OCI-LY3 (cell line): ENCODE measurements at regions not wholly inside any gene's neighbourhood (a gene's known extent, or its start where the extent isn't known, plus 50 kb on each side); places are given as distances from the start of the nearest gene placed in this dataset.
A peak's percentile ranks its signal among the peaks of the same experiment; 100 is the strongest.

ENCODE experiments used
- H2AFZ ChIP-seq: fragments of 200-600, 300-600 bp; shearing (Covaris generic); 2 replicates; pipeline ENCODE4 v1.6.0; 2014; ENCODE audit warnings: antibody characterized with exemption, low read depth, low read length
- H3K27ac ChIP-seq: fragments of 200-600, 300-600 bp; sonication (generic); 2 replicates; pipeline ENCODE4 v1.5.1; 2014; ENCODE audit warnings: mild to moderate bottlenecking, low read length, moderate library complexity, mixed read lengths
- H3K27me3 ChIP-seq: fragments of 200-600, 300-600 bp; sonication (generic); 2 replicates; pipeline ENCODE4 v1.6.1; 2014; ENCODE audit warnings: low read depth, low read length, mixed read lengths
- H3K36me3 ChIP-seq: fragments of 200-600, 300-600 bp; sonication (generic); replicated peaks from 2 replicates; pipeline ENCODE3; 2014; ENCODE audit warnings: low read depth, low read length, mixed read lengths
- H3K4me1 ChIP-seq: fragments of 300-600, 200-600 bp; sonication (generic); 2 replicates; pipeline ENCODE4 v1.6.1; 2014; ENCODE audit warnings: low read length, mixed read lengths
- H3K4me2 ChIP-seq: fragments of 200-600, 300-600 bp; sonication (generic); 2 replicates; pipeline ENCODE4 v1.6.1; 2014; ENCODE audit warnings: low read length, mixed read lengths
- H3K4me3 ChIP-seq: fragments of 300-600, 200-600 bp; sonication (generic); 2 replicates; pipeline ENCODE4 v1.5.1; 2014; ENCODE audit warnings: antibody characterized with exemption, mild to moderate bottlenecking, low read length, moderate library complexity
- H3K79me2 ChIP-seq: fragments of 300-600, 200-600 bp; shearing (Covaris generic); 2 replicates; pipeline ENCODE4 v1.6.1; 2014; ENCODE audit warnings: mild to moderate bottlenecking, low read length, mixed read lengths
- H3K9ac ChIP-seq: fragments of 300-600, 200-600 bp; shearing (Covaris generic); 2 replicates; pipeline ENCODE4 v1.6.0; 2014; ENCODE audit warnings: mild to moderate bottlenecking, low read length, moderate library complexity
- H3K9me3 ChIP-seq: fragments of 200-600, 300-600 bp; shearing (Covaris generic); 2 replicates; pipeline ENCODE4 v1.6.1; 2014; ENCODE audit warnings: low read length, mixed read lengths; ENCODE audit not compliant: insufficient read depth
- H4K20me1 ChIP-seq: fragments of 200-600, 300-600 bp; sonication (generic); 2 replicates; pipeline ENCODE4 v1.6.1; 2016; ENCODE audit warnings: low read length, mixed read lengths; ENCODE audit not compliant: insufficient read depth
- EZH2phosphoT487 ChIP-seq: fragments of 200-600 bp; shearing (Covaris generic); IDR thresholded peaks from 2 replicates; pipeline ENCODE4 v1.6.1; 2018; ENCODE audit warnings: antibody characterized with exemption, mixed run types, low read depth
- TF ChIP-seq, protein P1 (sequence below): fragments of 200-600, 300-600 bp; sonication (generic); IDR thresholded peaks from 2 replicates; pipeline ENCODE4 v1.5.1; 2014; ENCODE audit warnings: antibody characterized with exemption, low read length, low read depth

DNA sequence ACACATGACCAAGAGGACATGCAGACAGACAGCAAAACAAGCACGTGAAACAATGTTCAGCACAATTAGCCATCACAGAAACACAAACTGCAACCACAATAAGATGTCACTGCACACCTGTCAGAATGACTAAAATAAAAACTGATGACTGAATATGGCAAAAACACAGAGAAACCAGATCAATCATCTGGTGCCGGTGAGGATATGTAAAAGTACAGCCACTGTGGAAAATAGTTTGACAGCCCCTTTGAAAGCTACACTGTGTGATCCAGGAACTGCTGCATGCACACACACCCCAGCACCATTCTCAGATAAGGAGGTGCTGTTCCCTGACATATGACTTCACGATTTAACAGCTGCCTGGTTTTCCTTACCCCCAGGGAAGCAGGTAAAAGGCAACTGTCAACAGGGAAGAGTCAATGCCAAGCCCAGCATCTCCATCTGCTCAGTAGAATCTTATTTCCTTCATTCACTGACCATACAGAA lies 238.1 kb upstream of the HSFY2 start:
- Histone ChIP-seq H3K79me2 (no peaks in the 10 kb centered on the region), H3K9ac (no peak overlapping the region), H3K27ac (no peak overlapping the region), H3K4me1 (peaks cover 12% of the 10 kb centered on the region), H3K27me3 (no peaks in the 10 kb centered on the region), H3K36me3 (no peaks in the 10 kb centered on the region), H4K20me1 (no peaks in the 10 kb centered on the region), H3K4me2 (peak overlapping the region; percentile 31), H3K9me3 (no peaks in the 10 kb centered on the region), H3K4me3 (no peak overlapping the region), H2AFZ (no peak overlapping the region)
- no peak for TF ChIP-seq EZH2phosphoT487
- TF ChIP-seq, protein P1, sequence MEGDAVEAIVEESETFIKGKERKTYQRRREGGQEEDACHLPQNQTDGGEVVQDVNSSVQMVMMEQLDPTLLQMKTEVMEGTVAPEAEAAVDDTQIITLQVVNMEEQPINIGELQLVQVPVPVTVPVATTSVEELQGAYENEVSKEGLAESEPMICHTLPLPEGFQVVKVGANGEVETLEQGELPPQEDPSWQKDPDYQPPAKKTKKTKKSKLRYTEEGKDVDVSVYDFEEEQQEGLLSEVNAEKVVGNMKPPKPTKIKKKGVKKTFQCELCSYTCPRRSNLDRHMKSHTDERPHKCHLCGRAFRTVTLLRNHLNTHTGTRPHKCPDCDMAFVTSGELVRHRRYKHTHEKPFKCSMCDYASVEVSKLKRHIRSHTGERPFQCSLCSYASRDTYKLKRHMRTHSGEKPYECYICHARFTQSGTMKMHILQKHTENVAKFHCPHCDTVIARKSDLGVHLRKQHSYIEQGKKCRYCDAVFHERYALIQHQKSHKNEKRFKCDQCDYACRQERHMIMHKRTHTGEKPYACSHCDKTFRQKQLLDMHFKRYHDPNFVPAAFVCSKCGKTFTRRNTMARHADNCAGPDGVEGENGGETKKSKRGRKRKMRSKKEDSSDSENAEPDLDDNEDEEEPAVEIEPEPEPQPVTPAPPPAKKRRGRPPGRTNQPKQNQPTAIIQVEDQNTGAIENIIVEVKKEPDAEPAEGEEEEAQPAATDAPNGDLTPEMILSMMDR = no peak

DNA sequence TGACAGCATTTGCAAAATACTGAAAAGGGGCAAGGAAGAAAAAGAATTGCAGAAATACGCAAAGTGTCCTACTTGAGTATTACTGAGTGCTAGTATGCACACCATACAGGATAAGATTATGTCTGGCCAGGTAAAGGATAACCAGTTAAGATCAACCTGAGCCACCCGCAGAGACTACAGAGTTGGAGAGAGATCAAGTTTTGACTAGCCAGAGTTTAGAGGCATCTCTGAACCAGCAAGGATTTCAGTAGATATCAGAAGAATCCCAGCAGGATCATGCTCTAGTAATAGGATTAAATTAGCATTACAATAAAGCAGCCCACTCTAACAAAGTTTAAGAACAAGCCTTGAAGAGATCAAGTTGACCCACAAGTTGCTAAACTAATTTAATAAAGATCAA lies 232.7 kb upstream of the HSFY2 start:
- TF ChIP-seq, protein P1 = no peak
- no peak for TF ChIP-seq EZH2phosphoT487
- H3K9ac ChIP-seq = no peak overlapping the region
- H3K27me3 ChIP-seq = no peaks in the 10 kb centered on the region
- peaks cover 2% of the 10 kb centered on the region for H3K4me1 ChIP-seq
- no peaks in the 10 kb centered on the region for H4K20me1 ChIP-seq
- no peak overlapping the region for H3K27ac ChIP-seq
- no peak overlapping the region for H3K4me2 ChIP-seq
- H2AFZ ChIP-seq = no peak overlapping the region
- no peaks in the 10 kb centered on the region for H3K36me3 ChIP-seq
- H3K79me2 ChIP-seq = no peaks in the 10 kb centered on the region
- H3K4me3 ChIP-seq = no peak overlapping the region
- no peaks in the 10 kb centered on the region for H3K9me3 ChIP-seq

DNA sequence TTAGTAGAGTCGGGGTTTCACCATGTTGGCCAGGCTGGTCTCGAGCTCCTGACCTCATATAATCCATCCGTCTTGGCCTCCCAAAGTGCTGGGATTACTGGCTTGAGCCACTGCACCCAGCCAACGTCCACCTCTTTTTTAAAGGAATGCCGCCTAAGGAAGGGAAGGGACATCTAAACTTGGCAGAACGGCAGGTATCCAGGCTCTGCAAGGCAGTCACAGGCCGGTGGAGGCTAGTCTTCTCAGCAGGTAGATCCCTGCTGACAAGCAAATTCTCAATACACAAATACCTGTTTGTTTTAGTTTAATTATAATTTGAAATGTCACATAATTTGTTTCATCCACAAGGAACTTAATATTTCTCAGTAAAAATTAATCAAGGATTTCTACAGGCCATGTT lies 232.0 kb upstream of the HSFY2 start:
- H2AFZ ChIP-seq = no peak overlapping the region
- H3K4me1 ChIP-seq = no peaks in the 10 kb centered on the region
- H3K9ac ChIP-seq = no peak overlapping the region
- no peak overlapping the region for H3K4me3 ChIP-seq
- H3K79me2 ChIP-seq = no peaks in the 10 kb centered on the region
- H4K20me1 ChIP-seq = no peaks in the 10 kb centered on the region
- no peaks in the 10 kb centered on the region for H3K36me3 ChIP-seq
- TF ChIP-seq EZH2phosphoT487 = no peak
- TF ChIP-seq, protein P1 = no peak
- no peak overlapping the region for H3K27ac ChIP-seq
- H3K9me3 ChIP-seq = no peaks in the 10 kb centered on the region
- no peaks in the 10 kb centered on the region for H3K27me3 ChIP-seq
- no peak overlapping the region for H3K4me2 ChIP-seq

DNA sequence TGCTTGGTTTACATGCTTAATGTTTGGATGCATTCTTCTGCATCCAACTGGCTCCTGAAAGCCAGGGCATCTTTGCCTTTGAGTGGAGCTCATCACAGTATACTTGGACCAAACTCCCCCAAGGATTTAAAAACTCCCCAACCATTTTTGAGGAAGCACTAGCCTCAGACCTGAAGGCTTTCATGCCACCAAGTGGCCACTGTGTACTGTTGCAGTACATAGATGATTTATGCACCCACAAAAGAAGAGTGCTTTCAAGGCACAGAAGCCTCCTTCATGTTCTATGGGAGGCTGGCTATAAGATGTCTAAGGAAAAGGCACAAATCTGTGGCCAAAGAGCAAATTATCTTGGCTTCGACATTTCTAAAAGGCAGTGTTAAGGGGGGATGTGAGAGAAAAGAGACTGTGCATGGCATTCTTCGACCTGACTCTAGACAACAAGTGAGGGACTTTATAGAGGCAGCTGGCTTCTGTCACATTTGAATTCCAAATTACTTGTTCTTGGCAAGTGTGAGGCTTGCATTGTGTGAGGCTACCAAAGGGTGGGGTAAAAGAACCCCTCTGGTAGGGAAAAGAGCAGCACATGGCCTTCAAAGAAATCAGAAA lies 224.2 kb upstream of the HSFY2 start:
- H3K36me3 ChIP-seq = no peaks in the 10 kb centered on the region
- H3K27me3 ChIP-seq = no peaks in the 10 kb centered on the region
- H3K4me1 ChIP-seq = no peaks in the 10 kb centered on the region
- no peak overlapping the region for H3K9ac ChIP-seq
- H4K20me1 ChIP-seq = no peaks in the 10 kb centered on the region
- TF ChIP-seq, protein P1 = peak; percentile 22
- no peak for TF ChIP-seq EZH2phosphoT487
- H3K4me2 ChIP-seq = no peak overlapping the region
- no peaks in the 10 kb centered on the region for H3K79me2 ChIP-seq
- no peak overlapping the region for H2AFZ ChIP-seq
- no peak overlapping the region for H3K4me3 ChIP-seq
- no peak overlapping the region for H3K27ac ChIP-seq
- no peaks in the 10 kb centered on the region for H3K9me3 ChIP-seq
